PC-3 (cell line): ENCODE measurements at regions not wholly inside any gene's neighbourhood (a gene's known extent, or its start where the extent isn't known, plus 50 kb on each side); places are given as distances from the start of the nearest gene placed in this dataset.

ENCODE experiments used
- ATAC-seq: fragments of 200-7000 bp; cut with Tn5 transposase; 2 replicates; pipeline ENCODE4 v1.9.1; 2020; ENCODE audit warnings: mild to moderate bottlenecking, moderate library complexity
- BruUV-seq: library from RNA; stranded (reverse); fragments of 400-500 nt; replicated peaks from 2 replicates; lab custom pipeline; 2021; lab: Mats Ljungman, UMichigan
- CTCF ChIA-PET: fragments of 300-600 bp; sonication (Branson Sonifier 250); formaldehyde crosslinking; loops from one replicate; lab custom pipeline; 2022; ENCODE audit warnings: antibody characterized with exemption; lab: Charles Lee
- POLR2A ChIA-PET: fragments of 300-600 bp; sonication (Branson Sonifier 250); formaldehyde crosslinking; loops from one replicate; lab custom pipeline; 2022; ENCODE audit warnings: antibody characterized with exemption; ENCODE audit not compliant: unreplicated experiment; lab: Charles Lee
- DNase-seq: peaks from one replicate; pipeline ENCODE4 v3.0.0-alpha.2; 2015
- H2AFZ ChIP-seq: fragments of 300-600 bp; sonication (generic); 2 replicates; pipeline ENCODE4 v1.6.0; 2016; ENCODE audit warnings: antibody characterized with exemption, low read length
- H3F3A ChIP-seq: fragments of 300-600 bp; sonication (generic); one replicate; pipeline ENCODE4 v1.6.0; 2017; ENCODE audit warnings: antibody characterized with exemption, low read length, control low read depth, mild to moderate bottlenecking; ENCODE audit not compliant: unreplicated experiment
- H3K27ac ChIP-seq: fragments of 300-600 bp; sonication (generic); 2 replicates; pipeline ENCODE4 v1.5.1; 2016; ENCODE audit warnings: mild to moderate bottlenecking, low read length
- H3K27me3 ChIP-seq: fragments of 300-600 bp; sonication (generic); 2 replicates; pipeline ENCODE4 v1.6.1; 2016; ENCODE audit warnings: low read length, mixed read lengths
- H3K36me3 ChIP-seq: fragments of 300-600 bp; sonication (generic); 2 replicates; pipeline ENCODE4 v1.6.1; 2016; ENCODE audit warnings: low read depth, mixed run types, low read length, mixed read lengths
- H3K4me1 ChIP-seq: fragments of 300-600 bp; sonication (generic); 2 replicates; pipeline ENCODE4 v1.5.1; 2016; ENCODE audit warnings: low read length; ENCODE audit not compliant: insufficient read depth
- H3K4me2 ChIP-seq: fragments of 300-600 bp; sonication (generic); 2 replicates; pipeline ENCODE4 v1.6.0; 2016; ENCODE audit warnings: low read length
- H3K4me3 ChIP-seq: fragments of 300-600 bp; sonication (generic); 2 replicates; pipeline ENCODE4 v1.5.1; 2016; ENCODE audit warnings: mild to moderate bottlenecking, low read length, mixed read lengths
- H3K79me2 ChIP-seq: fragments of 300-600 bp; sonication (generic); 2 replicates; pipeline ENCODE4 v1.6.1; 2017; ENCODE audit warnings: low read length, mixed read lengths
- H3K9ac ChIP-seq: fragments of 300-600 bp; sonication (generic); 2 replicates; pipeline ENCODE4 v1.6.0; 2016; ENCODE audit warnings: mild to moderate bottlenecking, low read length
- H3K9me2 ChIP-seq: fragments of 300-600 bp; sonication (generic); replicated peaks from 2 replicates; pipeline ENCODE4 v1.6.1; 2016; ENCODE audit warnings: mixed run types, low read length, mixed read lengths
- H3K9me3 ChIP-seq: fragments of 300-600 bp; sonication (generic); 2 replicates; pipeline ENCODE4 v1.6.1; 2016; ENCODE audit warnings: low read length, mixed read lengths
- H4K20me1 ChIP-seq: fragments of 300-600 bp; sonication (generic); 2 replicates; pipeline ENCODE4 v1.6.1; 2016; ENCODE audit warnings: low read length, mixed read lengths
- CTCF ChIP-seq: fragments of 300-600 bp; sonication (generic); conservative IDR thresholded peaks from 2 replicates; pipeline ENCODE4 v1.5.1; 2017; ENCODE audit warnings: antibody characterized with exemption, low read depth, mild to moderate bottlenecking, low read length
- EZH2 ChIP-seq: fragments of 300-600 bp; sonication (generic); IDR thresholded peaks from one replicate; pipeline ENCODE4 v1.6.1; 2017; ENCODE audit warnings: antibody characterized with exemption, mild to moderate bottlenecking, low read length; ENCODE audit not compliant: unreplicated experiment
- EZH2phosphoT487 ChIP-seq: fragments of 300-600 bp; sonication (generic); IDR thresholded peaks from 2 replicates; pipeline ENCODE4 v1.6.1; 2018; ENCODE audit warnings: mild to moderate bottlenecking, antibody characterized with exemption, low read length, borderline replicate concordance
- intact Hi-C: fragments of 100-400 bp; cut with micrococcal nuclease; formaldehyde crosslinking; loops from 2 replicates; pipeline ENCODE4 v1.9.0; 2023

GRCh38 chr3:18507333-18507732, 82.2 kb upstream of the SATB1 start:
- Histone ChIP-seq H3F3A (no peaks in the 10 kb centered on the region), H3K4me3 (no peak overlapping the region), H3K9ac (no peak overlapping the region), H3K9me3 (no peaks in the 10 kb centered on the region), H3K36me3 (no peaks in the 10 kb centered on the region), H3K79me2 (no peaks in the 10 kb centered on the region), H2AFZ (no peak overlapping the region), H4K20me1 (no peaks in the 10 kb centered on the region), H3K4me1 (peaks cover 5% of the 10 kb centered on the region), H3K4me2 (no peak overlapping the region), H3K27me3 (no peaks in the 10 kb centered on the region), H3K9me2 (0 out of 2 replicates have a peak, but pooled peaks cover 3% of the 10 kb centered on the region), H3K27ac (no peak overlapping the region)
- ChIA-PET CTCF (no interaction called here), POLR2A (no interaction called here)
- no peak for ATAC-seq
- TF ChIP-seq EZH2 (no peak), CTCF (no peak), EZH2phosphoT487 (no peak)
- intact Hi-C loops, result no loop called here
- no peak for DNase-seq
- no TSS peak for BruUV-seq

- Histone ChIP-seq H3K4me1 (peaks cover 17% of the 10 kb centered on the region), H2AFZ (no peak overlapping the region), H3K9ac (no peak overlapping the region), H3K27me3 (no peaks in the 10 kb centered on the region), H3F3A (no peaks in the 10 kb centered on the region), H3K4me3 (no peak overlapping the region), H3K36me3 (no peaks in the 10 kb centered on the region), H3K4me2 (no peak overlapping the region), H3K79me2 (no peaks in the 10 kb centered on the region), H3K9me2 (no peaks in the 10 kb centered on the region), H3K9me3 (no peaks in the 10 kb centered on the region), H4K20me1 (no peaks in the 10 kb centered on the region), H3K27ac (no peak overlapping the region)
- ChIA-PET POLR2A (no interaction called here), CTCF (no interaction called here)
- DNase-seq, result peak; percentile 8
- TF ChIP-seq EZH2phosphoT487, result no peak
- BruUV-seq, result no TSS peak
- intact Hi-C loops, result no loop called here
- ATAC-seq, result no peak
Observed at GRCh38 chr3:18505056-18505455, 79.9 kb upstream of the SATB1 start.

GRCh38 chr3:18501679-18502343, 76.7 kb upstream of the SATB1 start:
- CTCF ChIA-PET, result no interaction called here
- POLR2A ChIA-PET, result no interaction called here
- Histone ChIP-seq H3F3A (no peaks in the 10 kb centered on the region), H3K27me3 (no peaks in the 10 kb centered on the region), H3K27ac (0 out of 2 replicates have a peak overlapping the region, but pooled peaks have one; percentile 4), H4K20me1 (no peaks in the 10 kb centered on the region), H3K79me2 (no peaks in the 10 kb centered on the region), H3K36me3 (no peaks in the 10 kb centered on the region), H3K4me2 (peak overlapping the region; percentile 4; the same call in 1 of the 2 replicates), H3K4me1 (peaks cover 17% of the 10 kb centered on the region), H3K9ac (no peak overlapping the region), H2AFZ (no peak overlapping the region), H3K4me3 (no peak overlapping the region), H3K9me2 (no peaks in the 10 kb centered on the region; the same call in 1 of the 2 replicates), H3K9me3 (no peaks in the 10 kb centered on the region)
- peak; percentile 71 for DNase-seq
- no TSS peak for BruUV-seq
- ATAC-seq, result peak; percentile 78
- intact Hi-C loops, result loop anchor here (5.0 kb wide), 2 partner anchors 45 to 130 kb away; no protein-coding TSS in a partner anchor
- TF ChIP-seq EZH2phosphoT487, result no peak
- TF ChIP-seq EZH2, result no peak
- TF ChIP-seq CTCF, result no peak
